ENCODE measurements at regions not wholly inside any gene's neighbourhood (a gene's known extent, or its start where the extent isn't known, plus 50 kb on each side); places are given as distances from the start of the nearest gene placed in this dataset.

DNA sequence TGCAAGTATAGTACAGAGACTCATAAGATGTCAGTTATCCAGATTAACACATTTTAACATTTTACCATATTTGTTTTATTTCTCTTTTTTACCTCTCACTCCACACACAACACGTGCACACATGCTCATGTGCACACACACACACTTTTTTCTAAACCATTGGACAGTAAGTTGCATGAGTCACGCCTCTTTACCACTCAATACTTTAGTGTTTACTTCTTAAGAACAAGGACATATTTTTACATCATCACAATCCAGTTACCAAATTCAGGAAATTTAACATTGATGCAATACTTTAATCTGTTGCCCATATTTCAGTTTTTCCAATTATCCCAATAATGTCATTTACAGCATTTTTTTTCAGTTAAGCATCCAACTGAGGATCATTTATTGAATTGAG lies 109.0 kb downstream of the RIN2 start:
- TF ChIP-seq GLIS3 (CRISPR knock-in tag; IDR thresholded peaks at IDR 0.05) = no peak
- TF ChIP-seq POU6F1 (CRISPR knock-in tag; IDR thresholded peaks at IDR 0.05; ENCODE audit: borderline replicate concordance, low read depth) = no peak
- TF ChIP-seq OSR1 (CRISPR knock-in tag; IDR thresholded peaks at IDR 0.05) = no peak
- no peak for TF ChIP-seq SNAI2 (CRISPR knock-in tag; IDR thresholded peaks at IDR 0.05)
- TF ChIP-seq, protein P1, sequence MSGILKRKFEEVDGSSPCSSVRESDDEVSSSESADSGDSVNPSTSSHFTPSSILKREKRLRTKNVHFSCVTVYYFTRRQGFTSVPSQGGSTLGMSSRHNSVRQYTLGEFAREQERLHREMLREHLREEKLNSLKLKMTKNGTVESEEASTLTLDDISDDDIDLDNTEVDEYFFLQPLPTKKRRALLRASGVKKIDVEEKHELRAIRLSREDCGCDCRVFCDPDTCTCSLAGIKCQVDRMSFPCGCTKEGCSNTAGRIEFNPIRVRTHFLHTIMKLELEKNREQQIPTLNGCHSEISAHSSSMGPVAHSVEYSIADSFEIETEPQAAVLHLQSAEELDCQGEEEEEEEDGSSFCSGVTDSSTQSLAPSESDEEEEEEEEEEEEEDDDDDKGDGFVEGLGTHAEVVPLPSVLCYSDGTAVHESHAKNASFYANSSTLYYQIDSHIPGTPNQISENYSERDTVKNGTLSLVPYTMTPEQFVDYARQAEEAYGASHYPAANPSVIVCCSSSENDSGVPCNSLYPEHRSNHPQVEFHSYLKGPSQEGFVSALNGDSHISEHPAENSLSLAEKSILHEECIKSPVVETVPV (CRISPR knock-in tag; IDR thresholded peaks at IDR 0.05) = no peak
